ENCODE measurements at regions not wholly inside any gene's neighbourhood (a gene's known extent, or its start where the extent isn't known, plus 50 kb on each side); places are given as distances from the start of the nearest gene placed in this dataset.

DNA sequence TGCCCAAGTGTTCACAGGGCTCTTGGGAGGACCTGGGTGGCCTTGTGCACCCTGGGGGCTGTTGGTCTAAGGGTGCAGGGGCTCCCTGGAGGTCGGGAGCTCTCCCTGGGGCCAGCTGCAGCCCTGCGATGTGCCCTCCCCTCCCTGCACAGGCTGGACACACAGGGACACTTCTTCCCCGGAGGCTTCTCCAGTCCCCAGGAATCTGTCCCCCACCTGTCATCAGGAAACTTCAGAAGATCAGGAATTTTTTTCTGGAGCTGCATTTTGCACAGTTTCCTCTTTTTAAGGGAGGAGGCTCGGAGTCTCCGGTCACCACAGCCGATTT, 66.9 kb upstream of the BHLHE23 start:
- in situ Hi-C loops (cut with MboI; ENCODE audit: low pct_ligation_motif_present in 1 of 4, low pct_unique_long_range_greater_than_20kb in 1 of 4, low sequenced_read_pairs in 3 of 4), result no loop called here
- no peak for DNase-seq
- Histone ChIP-seq H3K27ac (no peak overlapping the region), H3K4me1 (no peaks in the 10 kb centered on the region), H3K9me3 (peaks cover 14 to 18% of the 10 kb centered on the region in 2 donors), H3K36me3 (no peaks in the 10 kb centered on the region), H3K27me3 (peaks cover 58% of the 10 kb centered on the region), H3K4me3 (no peak overlapping the region)
- intact Hi-C loops (cut with DNase I; ENCODE audit: low total_unique reads), result no loop called here
- 69 to 79% methylated on average over 3 to 6 of the region's 6 CpGs for WGBS, 2 donors (ENCODE audit: low coverage in 1 of 2)
- TF ChIP-seq, protein P1, sequence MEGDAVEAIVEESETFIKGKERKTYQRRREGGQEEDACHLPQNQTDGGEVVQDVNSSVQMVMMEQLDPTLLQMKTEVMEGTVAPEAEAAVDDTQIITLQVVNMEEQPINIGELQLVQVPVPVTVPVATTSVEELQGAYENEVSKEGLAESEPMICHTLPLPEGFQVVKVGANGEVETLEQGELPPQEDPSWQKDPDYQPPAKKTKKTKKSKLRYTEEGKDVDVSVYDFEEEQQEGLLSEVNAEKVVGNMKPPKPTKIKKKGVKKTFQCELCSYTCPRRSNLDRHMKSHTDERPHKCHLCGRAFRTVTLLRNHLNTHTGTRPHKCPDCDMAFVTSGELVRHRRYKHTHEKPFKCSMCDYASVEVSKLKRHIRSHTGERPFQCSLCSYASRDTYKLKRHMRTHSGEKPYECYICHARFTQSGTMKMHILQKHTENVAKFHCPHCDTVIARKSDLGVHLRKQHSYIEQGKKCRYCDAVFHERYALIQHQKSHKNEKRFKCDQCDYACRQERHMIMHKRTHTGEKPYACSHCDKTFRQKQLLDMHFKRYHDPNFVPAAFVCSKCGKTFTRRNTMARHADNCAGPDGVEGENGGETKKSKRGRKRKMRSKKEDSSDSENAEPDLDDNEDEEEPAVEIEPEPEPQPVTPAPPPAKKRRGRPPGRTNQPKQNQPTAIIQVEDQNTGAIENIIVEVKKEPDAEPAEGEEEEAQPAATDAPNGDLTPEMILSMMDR (IDR thresholded peaks at IDR 0.05), result no peak
- TF ChIP-seq EP300 (IDR thresholded peaks at IDR 0.05; ENCODE audit: low read depth) (no peak), POLR2A (IDR thresholded peaks at IDR 0.05) (no peak), POLR2AphosphoS5 (IDR thresholded peaks at IDR 0.05) (no peak)

DNA sequence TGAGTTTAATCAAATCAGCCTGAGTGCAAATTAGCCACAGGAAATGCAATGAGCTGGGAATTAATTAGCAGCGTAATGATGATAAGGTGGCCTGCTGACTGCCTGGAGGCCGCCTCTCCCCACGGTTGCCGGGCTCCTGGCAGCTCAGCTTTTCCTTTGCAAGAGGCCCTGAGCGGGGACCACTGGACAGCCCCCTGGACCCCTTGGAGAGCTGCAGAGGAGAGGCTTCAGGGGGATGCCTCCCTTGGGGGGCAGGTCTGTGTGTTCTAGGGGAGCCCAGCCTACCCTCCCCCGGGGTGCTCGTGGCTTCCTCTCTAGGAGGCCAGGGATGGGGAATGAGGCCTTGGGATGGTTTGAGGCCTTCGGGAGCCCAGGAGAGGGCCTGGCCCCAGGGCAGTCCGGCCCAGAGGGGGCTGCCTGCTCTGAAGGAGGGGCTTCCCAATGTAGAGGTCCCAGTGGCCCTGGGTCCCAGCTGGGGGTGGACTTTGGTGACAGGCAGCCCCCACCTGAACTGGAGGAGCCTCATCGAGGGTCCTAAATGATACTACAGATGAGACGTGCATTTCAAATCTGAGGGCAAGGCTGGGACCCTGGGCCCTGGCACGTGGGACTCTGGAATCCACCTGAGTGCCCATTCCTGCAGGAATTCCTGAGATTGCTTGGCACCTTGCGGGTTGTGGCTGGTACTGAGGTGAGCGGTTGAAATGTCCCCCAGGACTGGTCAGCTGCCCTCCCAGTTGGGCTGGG, 66.4 kb upstream of the BHLHE23 start:
- Histone ChIP-seq H3K4me3 (no peak overlapping the region), H3K27ac (no peak overlapping the region), H3K9me3 (peaks cover 10 to 14% of the 10 kb centered on the region in 2 donors), H3K27me3 (peaks cover 61% of the 10 kb centered on the region), H3K36me3 (no peaks in the 10 kb centered on the region), H3K4me1 (no peaks in the 10 kb centered on the region)
- in situ Hi-C loops (cut with MboI; ENCODE audit: low pct_ligation_motif_present in 1 of 4, low pct_unique_long_range_greater_than_20kb in 1 of 4, low sequenced_read_pairs in 3 of 4), result no loop called here
- WGBS, 2 donors (ENCODE audit: low coverage in 1 of 2), result 55 to 57% methylated on average over 2 to 11 of the region's 14 CpGs
- DNase-seq, result no peak
- TF ChIP-seq POLR2A (IDR thresholded peaks at IDR 0.05) (no peak), EP300 (IDR thresholded peaks at IDR 0.05; ENCODE audit: low read depth) (no peak), POLR2AphosphoS5 (IDR thresholded peaks at IDR 0.05) (no peak)
- TF ChIP-seq, protein P1 (IDR thresholded peaks at IDR 0.05), result no peak
- intact Hi-C loops (cut with DNase I; ENCODE audit: low total_unique reads), result no loop called here

DNA sequence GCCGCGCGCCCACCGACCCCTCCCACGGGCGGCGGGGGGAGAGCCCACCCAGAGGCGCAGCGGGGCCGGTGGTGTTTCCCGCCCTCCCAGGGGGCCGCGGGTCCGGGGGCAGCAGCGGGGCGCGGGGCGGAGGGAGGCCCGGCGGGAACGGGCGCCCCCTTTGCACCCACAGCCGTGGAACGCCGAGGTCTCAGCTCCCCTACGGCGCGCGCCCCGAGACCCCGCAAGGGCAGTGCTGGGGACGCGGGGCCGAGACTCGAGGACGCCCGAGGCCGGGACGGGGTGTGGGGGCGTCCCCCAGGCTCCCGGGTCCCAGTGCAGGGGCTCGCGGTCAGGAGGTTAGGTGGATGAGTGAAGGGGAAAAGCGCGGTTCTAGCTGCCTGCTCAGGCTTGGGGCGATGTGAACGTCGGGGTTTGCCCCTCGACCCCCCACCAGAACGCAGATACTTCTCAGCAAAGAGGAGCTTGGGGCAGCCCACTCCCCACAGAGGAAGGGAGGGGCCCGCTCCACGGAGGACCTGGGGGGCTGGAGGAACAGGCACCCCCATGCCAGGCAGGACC, 65.5 kb upstream of the BHLHE23 start:
- no peak for TF ChIP-seq POLR2AphosphoS5 (IDR thresholded peaks at IDR 0.05)
- TF ChIP-seq POLR2A (IDR thresholded peaks at IDR 0.05), result no peak
- TF ChIP-seq EP300 (IDR thresholded peaks at IDR 0.05; ENCODE audit: low read depth), result no peak
- TF ChIP-seq, protein P1 (IDR thresholded peaks at IDR 0.05), result no peak
- Histone ChIP-seq H3K27me3 (peaks cover 63% of the 10 kb centered on the region), H3K4me3 (no peak overlapping the region), H3K36me3 (no peaks in the 10 kb centered on the region), H3K9me3 (peaks cover 1 to 6% of the 10 kb centered on the region in 2 donors), H3K27ac (no peak overlapping the region), H3K4me1 (no peaks in the 10 kb centered on the region)
- DNase-seq, result no peak
- intact Hi-C loops (cut with DNase I; ENCODE audit: low total_unique reads) (no loop called here), in situ Hi-C loops (cut with MboI; ENCODE audit: low pct_ligation_motif_present in 1 of 4, low pct_unique_long_range_greater_than_20kb in 1 of 4, low sequenced_read_pairs in 3 of 4) (no loop called here)
- 23% methylated on average over 36 of the region's 52 CpGs; no CpG with 5 or more reads in 1 of the 2 donors for WGBS, 2 donors (ENCODE audit: low coverage in 1 of 2)

DNA sequence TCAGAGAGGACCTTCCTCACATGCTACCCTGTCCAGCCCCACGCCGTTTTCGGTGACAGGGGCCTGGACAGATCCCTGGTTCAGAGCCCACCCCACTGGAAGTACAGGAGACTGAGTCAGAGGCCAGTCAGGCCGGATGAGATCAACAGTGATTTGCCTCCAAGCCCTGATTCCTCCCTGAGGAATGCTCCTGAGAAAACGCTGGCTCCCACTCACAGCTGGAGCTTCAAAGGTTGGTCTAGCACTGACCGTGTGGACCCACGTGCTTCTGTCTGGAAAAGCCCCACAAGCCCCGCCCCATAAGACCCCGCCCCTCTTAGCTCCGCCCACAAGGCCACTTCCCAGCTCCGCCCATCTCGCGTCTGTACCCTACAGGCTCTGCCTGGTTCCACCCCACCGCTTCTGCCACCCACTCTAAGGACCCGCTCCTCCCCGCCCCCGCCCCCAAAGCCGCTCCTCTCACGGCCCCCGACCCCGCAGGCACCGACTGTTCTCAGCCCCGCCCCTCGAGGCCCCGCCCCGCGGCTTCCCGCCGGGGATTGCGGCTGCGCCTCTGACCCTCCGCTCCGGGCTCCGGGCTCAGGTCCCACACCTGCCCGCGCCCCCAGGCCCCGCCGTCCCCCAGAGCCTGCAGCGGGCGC, 64.9 kb upstream of the BHLHE23 start:
- no peaks in the 10 kb centered on the region for H3K4me1 ChIP-seq
- H3K4me3 ChIP-seq, result no peak overlapping the region
- in situ Hi-C loops (cut with MboI; ENCODE audit: low pct_ligation_motif_present in 1 of 4, low pct_unique_long_range_greater_than_20kb in 1 of 4, low sequenced_read_pairs in 3 of 4) (no loop called here), intact Hi-C loops (cut with DNase I; ENCODE audit: low total_unique reads) (no loop called here)
- H3K9me3 ChIP-seq, result no peaks in the 10 kb centered on the region
- no peak for DNase-seq
- H3K27ac ChIP-seq, result no peak overlapping the region
- 42% methylated on average over 14 of the region's 40 CpGs; no CpG with 5 or more reads in 1 of the 2 donors for WGBS, 2 donors (ENCODE audit: low coverage in 1 of 2)
- TF ChIP-seq, protein P1 (IDR thresholded peaks at IDR 0.05), result no peak
- TF ChIP-seq EP300 (IDR thresholded peaks at IDR 0.05; ENCODE audit: low read depth) (no peak), POLR2A (IDR thresholded peaks at IDR 0.05) (no peak), POLR2AphosphoS5 (IDR thresholded peaks at IDR 0.05) (no peak)
- H3K27me3 ChIP-seq, result peaks cover 62% of the 10 kb centered on the region
- H3K36me3 ChIP-seq, result no peaks in the 10 kb centered on the region
